GM21528 (cell line): ENCODE measurements at regions not wholly inside any gene's neighbourhood (a gene's known extent, or its start where the extent isn't known, plus 50 kb on each side); places are given as distances from the start of the nearest gene placed in this dataset.
"Not testable (repeated sequence)": the region's sequence is repeated elsewhere in the genome, so short reads cannot be mapped to it uniquely, and the experiment has no call there.

Experiments used
- ATAC-seq: cut with Tn5 transposase; IDR thresholded peaks from one replicate; pipeline ENCODE4 v1.9.1; 2021; ENCODE audit warnings: mild to moderate bottlenecking, moderate library complexity; ENCODE audit not compliant: unreplicated experiment, low FRiP score

GRCh38 chr6:114865506-114865905 is 522.7 kb upstream of the HS3ST5 start:
- ATAC-seq = not testable (repeated sequence)

DNA sequence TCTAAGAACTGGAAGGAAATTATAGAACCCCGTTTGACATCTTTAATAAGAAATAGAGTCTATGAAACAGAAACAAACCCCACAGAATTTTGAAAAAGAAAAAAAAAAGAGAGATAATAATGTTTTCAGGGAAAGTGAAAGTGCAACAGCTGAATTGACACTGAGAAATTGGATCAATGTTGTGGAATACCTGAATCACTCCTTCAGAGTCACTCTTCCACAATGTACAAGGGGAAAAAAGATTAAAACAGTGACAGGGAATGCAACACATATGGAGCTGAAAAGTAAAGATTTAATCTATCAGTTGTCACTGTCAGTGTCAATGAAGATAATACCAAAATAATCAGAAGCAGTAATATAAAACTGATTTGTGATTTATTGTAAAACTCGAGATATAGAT is 520.8 kb upstream of the HS3ST5 start:
- no peak for ATAC-seq

GRCh38 chr6:114862819-114863218 is 520.0 kb upstream of the HS3ST5 start:
- no peak for ATAC-seq

DNA sequence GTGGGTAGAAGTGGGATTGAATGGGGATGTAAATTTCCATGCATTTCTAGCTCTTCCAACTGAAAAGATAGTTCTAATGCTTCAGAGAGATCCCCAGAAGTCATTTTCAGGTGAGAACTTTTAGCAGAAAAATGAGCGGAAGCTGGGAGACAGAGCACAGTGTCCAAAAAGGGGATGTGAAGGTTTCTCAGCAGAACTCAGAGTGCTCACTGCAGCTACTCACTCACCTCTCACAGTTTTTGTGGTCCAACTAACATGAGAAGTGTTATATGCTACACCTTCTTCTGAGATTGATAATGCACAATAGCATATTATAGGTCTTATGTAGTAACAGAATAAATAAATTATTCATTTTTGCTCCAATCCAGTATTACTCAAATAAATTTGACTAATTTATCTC is 519.2 kb upstream of the HS3ST5 start:
- ATAC-seq = no peak

DNA sequence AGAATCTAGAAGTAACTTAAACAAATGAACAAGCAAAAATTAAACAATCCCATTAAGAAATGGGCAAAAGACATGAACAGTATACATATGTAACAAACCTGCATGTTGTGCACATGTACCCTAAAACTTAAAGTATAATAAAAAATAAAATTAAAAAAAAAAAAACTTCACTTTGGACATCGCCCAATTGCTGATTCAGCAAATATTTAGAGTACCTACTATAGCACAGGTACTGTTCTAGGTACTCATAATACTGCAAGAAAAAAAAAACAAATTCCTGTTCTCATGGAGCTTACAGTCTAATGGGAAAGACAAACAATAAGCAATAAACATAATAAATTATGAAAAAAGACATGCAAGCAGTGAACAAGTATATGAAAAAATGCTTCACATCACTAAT is 501.5 kb upstream of the HS3ST5 start:
- ATAC-seq = no peak

DNA sequence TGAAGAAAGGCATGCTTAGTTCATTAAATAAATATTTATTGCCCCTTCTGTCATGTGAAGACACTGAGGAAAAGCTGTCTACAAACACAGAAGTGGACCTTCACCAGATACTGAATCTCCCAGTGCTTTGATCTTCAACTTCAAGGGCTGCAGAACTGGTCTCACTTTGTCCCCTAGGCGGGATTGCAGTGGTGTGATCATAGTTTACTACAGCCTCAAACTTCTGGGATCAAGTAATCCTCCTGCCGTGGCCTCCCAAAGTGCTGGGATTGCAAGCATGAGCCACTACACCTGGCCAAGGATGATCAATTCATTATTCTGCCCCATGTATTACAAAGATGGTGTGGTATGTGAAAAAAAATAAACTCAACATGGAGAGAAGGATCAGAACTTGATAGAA is 496.2 kb upstream of the HS3ST5 start:
- no peak for ATAC-seq

GRCh38 chr6:114833211-114833610 is 490.4 kb upstream of the HS3ST5 start:
- ATAC-seq = no peak

GRCh38 chr6:114830515-114830914 is 487.7 kb upstream of the HS3ST5 start:
- no peak for ATAC-seq

DNA sequence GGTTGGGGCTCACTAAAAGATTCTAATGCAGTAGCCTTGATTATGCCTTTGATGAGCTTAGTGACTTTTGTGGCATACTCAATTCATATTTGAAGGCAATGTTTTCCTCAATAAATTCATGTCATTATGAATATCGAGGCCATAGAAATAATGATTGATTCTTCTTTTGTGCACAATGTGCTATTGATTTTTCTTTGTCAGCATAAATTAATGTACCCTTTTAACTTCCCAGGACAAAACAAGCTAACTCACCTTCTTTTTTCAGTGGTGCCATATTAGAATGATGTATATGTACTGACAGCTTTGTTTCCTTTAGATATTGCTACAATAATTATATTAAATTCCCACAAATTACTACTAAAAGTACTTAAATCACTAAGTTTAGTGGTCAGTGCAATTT is 484.3 kb upstream of the HS3ST5 start:
- no peak for ATAC-seq

GRCh38 chr6:114824409-114824808 is 481.6 kb upstream of the HS3ST5 start:
- no peak for ATAC-seq

DNA sequence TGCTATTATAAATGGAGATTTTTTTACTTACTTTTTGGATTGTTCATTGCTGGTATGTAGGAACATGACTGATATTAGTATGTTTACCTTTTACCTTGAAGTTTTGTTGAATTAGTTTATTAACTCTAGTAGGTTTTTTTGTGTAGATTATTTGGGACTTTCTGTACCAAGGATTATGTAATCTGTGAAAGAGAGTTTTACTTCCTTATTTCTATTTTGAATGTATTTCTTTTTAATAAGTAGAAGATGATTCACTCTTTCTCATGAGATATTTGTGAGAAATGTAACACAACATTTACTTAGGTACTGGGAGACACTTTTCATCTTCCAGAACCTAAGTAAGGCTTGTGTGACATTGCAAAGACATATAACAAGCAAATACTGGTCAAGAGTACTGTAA is 473.9 kb upstream of the HS3ST5 start:
- no peak for ATAC-seq

- ATAC-seq = no peak
These were observed 467.6 kb upstream of the HS3ST5 start for GRCh38 chr6:114810468-114810867.

- not testable (repeated sequence) for ATAC-seq
These were observed 462.6 kb upstream of the HS3ST5 start for GRCh38 chr6:114805426-114805825.

DNA sequence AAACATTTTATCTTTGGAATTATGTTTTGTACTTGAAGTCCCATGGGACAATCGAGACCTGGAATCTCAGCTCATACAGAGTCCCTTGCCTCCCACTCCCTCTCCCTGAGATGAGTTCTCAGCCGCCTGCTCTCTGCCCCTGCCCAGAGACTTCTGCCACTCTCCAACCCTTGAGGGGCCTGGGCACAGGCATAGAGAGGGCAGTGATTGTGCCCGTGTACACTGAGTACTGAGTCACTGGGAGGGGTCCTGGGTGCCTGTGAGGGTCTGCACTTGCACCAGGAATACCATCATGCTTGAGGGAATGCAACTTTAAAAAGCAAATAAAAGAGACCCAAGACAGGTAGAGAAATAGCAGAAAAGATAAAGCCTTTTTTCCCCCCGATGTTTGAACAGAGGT is 453.8 kb upstream of the HS3ST5 start:
- ATAC-seq = no peak

DNA sequence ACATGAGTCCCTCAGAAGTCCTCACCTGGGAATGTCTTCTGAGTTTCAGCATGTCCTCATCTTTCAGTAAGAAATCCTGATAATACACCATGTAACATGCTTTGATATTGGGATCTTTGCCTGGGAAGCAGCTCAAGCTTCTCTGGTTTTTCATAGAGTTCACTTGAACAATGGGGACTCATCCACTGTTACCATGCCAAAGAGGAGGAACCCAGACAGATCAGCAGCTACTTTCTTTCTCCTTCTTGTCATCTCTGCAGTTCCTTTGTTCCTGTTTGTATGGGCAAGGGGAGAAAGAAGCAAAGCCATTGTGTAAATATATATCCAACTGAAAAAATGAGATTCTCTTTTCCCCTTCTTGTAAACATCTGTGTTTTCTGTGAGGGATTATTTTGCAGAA is 450.6 kb upstream of the HS3ST5 start:
- ATAC-seq = no peak

GRCh38 chr6:114785235-114786127 is 442.7 kb upstream of the HS3ST5 start:
- no peak for ATAC-seq

DNA sequence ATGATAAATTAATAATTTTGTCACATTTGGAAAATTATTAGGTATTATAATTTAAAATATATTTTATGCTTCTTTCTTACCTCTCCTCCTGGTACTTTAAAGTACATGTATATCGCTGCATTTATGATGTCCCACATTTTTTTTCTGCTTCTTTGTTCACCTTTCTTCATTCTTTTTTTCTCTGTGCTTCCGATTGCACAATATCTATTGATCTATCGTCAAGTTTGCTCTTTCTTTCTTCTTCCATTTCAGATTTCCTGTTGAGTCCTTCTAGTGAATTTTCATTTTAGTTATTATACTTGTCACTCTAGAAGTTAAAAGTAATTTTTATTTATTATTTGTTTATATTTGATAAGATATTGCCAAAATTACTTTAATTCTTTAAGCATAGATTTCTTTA is 441.0 kb upstream of the HS3ST5 start:
- no peak for ATAC-seq

- no peak for ATAC-seq
These were observed 440.3 kb upstream of the HS3ST5 start for GRCh38 chr6:114783083-114783482.

DNA sequence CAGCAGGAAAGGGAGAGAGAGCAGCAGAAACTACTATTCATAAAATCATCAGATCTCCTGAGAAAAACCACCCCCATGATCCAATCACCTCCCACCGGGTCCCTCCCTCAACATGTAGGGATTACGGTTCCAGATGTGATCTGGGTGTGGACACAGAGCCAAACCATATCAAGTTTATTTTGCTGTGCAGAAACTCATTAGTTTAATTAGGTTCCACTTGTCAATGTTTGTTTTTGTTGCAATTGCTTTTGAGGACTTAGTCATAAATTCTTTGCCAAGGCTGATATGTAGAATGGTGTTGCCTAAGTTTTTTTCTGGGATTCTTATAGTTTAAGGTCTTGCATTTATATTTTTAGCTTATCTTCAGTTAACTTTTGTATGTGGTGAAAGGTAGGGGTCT is 422.0 kb upstream of the HS3ST5 start:
- ATAC-seq = no peak

GRCh38 chr6:114762145-114762544 is 419.3 kb upstream of the HS3ST5 start:
- ATAC-seq = no peak

GRCh38 chr6:114747995-114748625 is 405.3 kb upstream of the HS3ST5 start:
- ATAC-seq = no peak

GRCh38 chr6:114740547-114740946 is 397.7 kb upstream of the HS3ST5 start:
- no peak for ATAC-seq
